Naive thymus-derived CD4-positive, alpha-beta T cell (primary cell): ENCODE measurements at regions not wholly inside any gene's neighbourhood (a gene's known extent, or its start where the extent isn't known, plus 50 kb on each side); places are given as distances from the start of the nearest gene placed in this dataset.
A peak's percentile ranks its signal among the peaks of the same experiment; 100 is the strongest.

Experiments
- ATAC-seq: fragments of 150-1000 bp; cut with Tn5 transposase; 2 replicates; pipeline ENCODE4 v1.10.0; 2021; ENCODE audit warnings: mild to moderate bottlenecking, moderate library complexity
- CTCF ChIA-PET: fragments of 350-600 bp; sonication (Branson Sonifier 250); formaldehyde crosslinking; loops from one replicate; lab custom pipeline; 2021; ENCODE audit warnings: antibody characterized with exemption; lab: Charles Lee
- POLR2A ChIA-PET: fragments of 350-600 bp; sonication (Branson Sonifier 250); formaldehyde crosslinking; loops from one replicate; lab custom pipeline; 2021; ENCODE audit warnings: antibody characterized with exemption, inconsistent platforms; lab: Charles Lee
- DNase-seq, 9 donors: peaks; one replicate each; pipeline versions ENCODE4 v3.0.0 to v3.0.0-alpha.2; 2020 to 2022; ENCODE audit warnings: mixed read lengths in 1 of 9
- H3K27ac ChIP-seq: one replicate; pipeline ENCODE4 v1.7.0; 2013; ENCODE audit warnings: mild to moderate bottlenecking, low read depth, low read length, moderate library complexity
- H3K27me3 ChIP-seq, 2 donors: one replicate each; pipeline ENCODE4 v1.7.0; 2013; ENCODE audit warnings: low read length in 2 of 2, mild to moderate bottlenecking in 2 of 2, moderate library complexity in 2 of 2; ENCODE audit not compliant: control insufficient read depth in 2 of 2, insufficient read depth in 2 of 2
- H3K36me3 ChIP-seq, 3 experiments: 1 replicate in 2 of 3; 2 replicates in 1 of 3; pipeline ENCODE4 v1.7.0; 2013; ENCODE audit warnings: low read length in 3 of 3, mild to moderate bottlenecking in 3 of 3, moderate library complexity in 1 of 3; ENCODE audit not compliant: insufficient read depth in 3 of 3, control insufficient read depth in 2 of 3
- H3K4me1 ChIP-seq, 2 donors: one replicate each; pipeline ENCODE4 v1.7.0; 2013; ENCODE audit warnings: low read length in 2 of 2, mild to moderate bottlenecking in 2 of 2, moderate library complexity in 1 of 2; ENCODE audit not compliant: control insufficient read depth in 2 of 2, insufficient read depth in 2 of 2
- H3K4me3 ChIP-seq: 2 replicates; pipeline ENCODE4 v1.7.0; 2013; ENCODE audit warnings: mild to moderate bottlenecking, low read length
- H3K9me3 ChIP-seq, 3 experiments: 1 replicate in 2 of 3; 2 replicates in 1 of 3; pipeline ENCODE4 v1.7.0; 2013; ENCODE audit warnings: low read length in 3 of 3; ENCODE audit not compliant: control insufficient read depth in 2 of 3
- H3K27ac Mint-ChIP-seq, 9 donors: one replicate each; pipeline ENCODE4 v1.8.0; 2020 to 2022; ENCODE audit warnings: mixed read lengths in 9 of 9, mild to moderate bottlenecking in 8 of 9, moderate library complexity in 5 of 9, inconsistent platforms in 2 of 9
- H3K27me3 Mint-ChIP-seq, 5 donors: one replicate each; pipeline ENCODE4 v1.8.0; 2021 to 2022; ENCODE audit warnings: mixed read lengths in 5 of 5, mild to moderate bottlenecking in 1 of 5
- H3K36me3 Mint-ChIP-seq, 5 donors: one replicate each; pipeline ENCODE4 v1.8.0; 2020 to 2022; ENCODE audit warnings: mixed read lengths in 5 of 5, mild to moderate bottlenecking in 3 of 5, inconsistent platforms in 1 of 5
- H3K4me1 Mint-ChIP-seq, 7 donors: one replicate each; pipeline ENCODE4 v1.8.0; 2020 to 2022; ENCODE audit warnings: mixed read lengths in 7 of 7, mild to moderate bottlenecking in 3 of 7, inconsistent platforms in 1 of 7
- H3K4me3 Mint-ChIP-seq, 10 donors: one replicate each; pipeline ENCODE4 v1.8.0; 2020 to 2022; ENCODE audit warnings: mild to moderate bottlenecking in 10 of 10, mixed read lengths in 10 of 10, moderate library complexity in 6 of 10, inconsistent platforms in 2 of 10
- H3K9me3 Mint-ChIP-seq, 11 donors: one replicate each; pipeline ENCODE4 v1.8.0; 2020 to 2022; ENCODE audit warnings: mixed read lengths in 11 of 11, mild to moderate bottlenecking in 4 of 11, inconsistent platforms in 1 of 11, moderate library complexity in 1 of 11
- intact Hi-C, 2 donors: fragments of 100-400 bp; cut with micrococcal nuclease; formaldehyde crosslinking; loops; one replicate each; pipeline ENCODE4 v1.15.1; 2023

GRCh38 chr9:20065046-20065445 lies 276.2 kb upstream of the SLC24A2 start:
- no peaks in the 10 kb centered on the region for H3K27me3 ChIP-seq
- intact Hi-C loops, result no loop called here
- no peak overlapping the region for H3K27ac Mint-ChIP-seq
- peaks cover 0 to 3% (median 0%) of the 10 kb centered on the region in 5 donors for H3K36me3 Mint-ChIP-seq
- H3K36me3 ChIP-seq, result no peaks in the 10 kb centered on the region
- H3K4me1 Mint-ChIP-seq, result peaks cover 5 to 29% (median 21%) of the 10 kb centered on the region in 7 donors
- H3K4me3 Mint-ChIP-seq, result no peak overlapping the region
- no peaks in the 10 kb centered on the region for H3K9me3 ChIP-seq
- ATAC-seq (no peak), DNase-seq (no peak)
- H3K27me3 Mint-ChIP-seq, result peaks cover 0 to 15% (median 0%) of the 10 kb centered on the region in 5 donors
- no peak overlapping the region for H3K4me3 ChIP-seq
- peaks cover 0 to 4% (median 0%) of the 10 kb centered on the region in 11 donors for H3K9me3 Mint-ChIP-seq
- POLR2A ChIA-PET, result no interaction called here
- CTCF ChIA-PET, result no interaction called here
- H3K4me1 ChIP-seq, result no peaks in the 10 kb centered on the region
- H3K27ac ChIP-seq, result no peak overlapping the region

- CTCF ChIA-PET, result no interaction called here
Measured at GRCh38 chr9:20054734-20055133, 265.9 kb upstream of the SLC24A2 start.

GRCh38 chr9:20048985-20049384 lies 260.1 kb upstream of the SLC24A2 start:
- H3K4me3 ChIP-seq, result no peak overlapping the region
- no peak for ATAC-seq
- peaks cover 0 to 4% (median 0%) of the 10 kb centered on the region in 11 donors for H3K9me3 Mint-ChIP-seq

More at GRCh38 chr9:20054734-20055133, 265.9 kb upstream of the SLC24A2 start:
- H3K9me3 ChIP-seq, result no peaks in the 10 kb centered on the region
- DNase-seq, result no peak
- no peaks in the 10 kb centered on the region for H3K27me3 ChIP-seq
- intact Hi-C loops, result no loop called here
- no peaks in the 10 kb centered on the region for H3K4me1 ChIP-seq
- ATAC-seq, result no peak
- POLR2A ChIA-PET, result no interaction called here
- no peak overlapping the region for H3K4me3 Mint-ChIP-seq
- no peak overlapping the region for H3K27ac Mint-ChIP-seq
- no peak overlapping the region for H3K4me3 ChIP-seq
- peaks cover 0 to 4% (median 0%) of the 10 kb centered on the region in 11 donors for H3K9me3 Mint-ChIP-seq
- no peak overlapping the region for H3K27ac ChIP-seq
- peaks cover 0 to 9% (median 0%) of the 10 kb centered on the region in 5 donors for H3K36me3 Mint-ChIP-seq
- peaks cover 0 to 11% (median 0%) of the 10 kb centered on the region in 5 donors for H3K27me3 Mint-ChIP-seq
- no peaks in the 10 kb centered on the region for H3K36me3 ChIP-seq
- H3K4me1 Mint-ChIP-seq, result peaks cover 0 to 1% (median 0%) of the 10 kb centered on the region in 7 donors

GRCh38 chr9:20048437-20048836 lies 259.6 kb upstream of the SLC24A2 start:
- Histone ChIP-seq H3K4me3 (no peak overlapping the region), H3K27me3 (no peaks in the 10 kb centered on the region), H3K27ac (no peak overlapping the region), H3K36me3 (no peaks in the 10 kb centered on the region), H3K4me1 (peaks cover 0 to 2% of the 10 kb centered on the region in 2 donors), H3K9me3 (no peaks in the 10 kb centered on the region)
- Mint-ChIP-seq H3K4me3 (no peak overlapping the region), H3K36me3 (peaks cover 0 to 10% (median 0%) of the 10 kb centered on the region in 5 donors), H3K27ac (no peak overlapping the region), H3K4me1 (peaks cover 5 to 24% (median 10%) of the 10 kb centered on the region in 7 donors), H3K9me3 (peaks cover 0 to 3% (median 0%) of the 10 kb centered on the region in 11 donors), H3K27me3 (no peaks in the 10 kb centered on the region)
- ChIA-PET POLR2A (no interaction called here), CTCF (no interaction called here)
- intact Hi-C loops, result loop anchor here in 1 of 2 donors (10.0 kb wide), 3 partner anchors 226 to 896 kb away; no protein-coding TSS in a partner anchor
- ATAC-seq, result no peak
- no peak for DNase-seq

More at GRCh38 chr9:20048985-20049384, 260.1 kb upstream of the SLC24A2 start:
- ChIA-PET CTCF (no interaction called here), POLR2A (no interaction called here)
- no peaks in the 10 kb centered on the region for H3K36me3 ChIP-seq
- no peaks in the 10 kb centered on the region for H3K27me3 ChIP-seq
- H3K4me3 Mint-ChIP-seq, result no peak overlapping the region
- H3K27me3 Mint-ChIP-seq, result no peaks in the 10 kb centered on the region
- intact Hi-C loops, result loop anchor here in 1 of 2 donors (10.0 kb wide), 3 partner anchors 226 to 896 kb away; no protein-coding TSS in a partner anchor
- H3K4me1 Mint-ChIP-seq, result peaks cover 1 to 19% (median 6%) of the 10 kb centered on the region in 7 donors
- no peak overlapping the region for H3K27ac Mint-ChIP-seq
- no peaks in the 10 kb centered on the region for H3K9me3 ChIP-seq
- no peaks in the 10 kb centered on the region for H3K4me1 ChIP-seq
- no peak for DNase-seq
- H3K27ac ChIP-seq, result no peak overlapping the region
- H3K36me3 Mint-ChIP-seq, result peaks cover 0 to 9% (median 0%) of the 10 kb centered on the region in 5 donors

- Histone ChIP-seq H3K4me3 (no peak overlapping the region), H3K27me3 (no peaks in the 10 kb centered on the region), H3K36me3 (no peaks in the 10 kb centered on the region), H3K4me1 (peaks cover 0 to 12% of the 10 kb centered on the region in 2 donors), H3K9me3 (no peaks in the 10 kb centered on the region), H3K27ac (no peak overlapping the region)
- ATAC-seq (no peak), DNase-seq (no peak)
- Mint-ChIP-seq H3K9me3 (no peaks in the 10 kb centered on the region), H3K36me3 (peaks cover 0 to 3% (median 0%) of the 10 kb centered on the region in 5 donors), H3K4me3 (peak overlapping the region in 2 of 10 donors; percentile 5 to 39), H3K4me1 (peaks cover 9 to 43% (median 27%) of the 10 kb centered on the region in 7 donors), H3K27ac (peak overlapping the region in 5 of 9 donors; percentile 32 to 94 (median 36)), H3K27me3 (no peaks in the 10 kb centered on the region)
- POLR2A ChIA-PET, result no interaction called here
- intact Hi-C loops, result loop anchor here (5.0 to 10.0 kb wide), 6 partner anchors 117 to 900 kb away; partner anchors contain the start of gene FOCAD (in 1 of the 2)
- CTCF ChIA-PET, result no interaction called here
Measured at GRCh38 chr9:20044686-20045085, 255.8 kb upstream of the SLC24A2 start.

- no peaks in the 10 kb centered on the region for H3K9me3 ChIP-seq
- intact Hi-C loops, result loop anchor here (1.0 to 10.0 kb wide), 10 partner anchors 45 to 901 kb away; partner anchors contain the start of genes FOCAD (in 1 of the 2) and MLLT3 (in 1 of the 2)
- CTCF ChIA-PET, result interaction anchor here (0.5 kb wide), 1 partner anchor 103 kb away, joined by 3 read pairs; no protein-coding TSS in a partner anchor
- peaks cover 0 to 3% (median 0%) of the 10 kb centered on the region in 5 donors for H3K36me3 Mint-ChIP-seq
- peak overlapping the region; percentile 28 for H3K4me3 ChIP-seq
- no peak for ATAC-seq
- H3K4me1 Mint-ChIP-seq, result peaks cover 9 to 43% (median 27%) of the 10 kb centered on the region in 7 donors
- H3K27me3 ChIP-seq, result no peaks in the 10 kb centered on the region
- H3K27me3 Mint-ChIP-seq, result no peaks in the 10 kb centered on the region
- H3K36me3 ChIP-seq, result no peaks in the 10 kb centered on the region
- H3K4me3 Mint-ChIP-seq, result peak overlapping the region; percentile 61 to 85 (median 80)
- H3K4me1 ChIP-seq, result peaks cover 0 to 12% of the 10 kb centered on the region in 2 donors
- H3K27ac ChIP-seq, result peak overlapping the region; percentile 17
- DNase-seq, result no peak
- H3K27ac Mint-ChIP-seq, result peak overlapping the region; percentile 84 to 95 (median 91)
- POLR2A ChIA-PET, result interaction anchor here (0.6 to 1.3 kb wide), 3 partner anchors 10 to 392 kb away, joined by 3 to 4 read pairs (median 3); no protein-coding TSS in a partner anchor
- H3K9me3 Mint-ChIP-seq, result no peaks in the 10 kb centered on the region
Measured at GRCh38 chr9:20043461-20043860, 254.6 kb upstream of the SLC24A2 start.
